SW 1271 (cell line): ENCODE measurements at regions not wholly inside any gene's neighbourhood (a gene's known extent, or its start where the extent isn't known, plus 50 kb on each side); places are given as distances from the start of the nearest gene placed in this dataset.
"Not testable (repeated sequence)": the region's sequence is repeated elsewhere in the genome, so short reads cannot be mapped to it uniquely, and the experiment has no call there.

Source experiments
- DNase-seq, 2 experiments: peaks; one replicate each; lab custom pipeline; 2025; lab: John Stamatoyannopoulos, UW

- no peak for DNase-seq
These were observed 229.8 kb upstream of the TEX13C start for GRCh38 chrX:125089761-125090445.

- DNase-seq, result no peak
These were observed 225.8 kb upstream of the TEX13C start for GRCh38 chrX:125093852-125094251.

GRCh38 chrX:125094901-125095300, 224.8 kb upstream of the TEX13C start:
- no peak for DNase-seq

- no peak for DNase-seq
These were observed 223.2 kb upstream of the TEX13C start for GRCh38 chrX:125096469-125096868.

DNA sequence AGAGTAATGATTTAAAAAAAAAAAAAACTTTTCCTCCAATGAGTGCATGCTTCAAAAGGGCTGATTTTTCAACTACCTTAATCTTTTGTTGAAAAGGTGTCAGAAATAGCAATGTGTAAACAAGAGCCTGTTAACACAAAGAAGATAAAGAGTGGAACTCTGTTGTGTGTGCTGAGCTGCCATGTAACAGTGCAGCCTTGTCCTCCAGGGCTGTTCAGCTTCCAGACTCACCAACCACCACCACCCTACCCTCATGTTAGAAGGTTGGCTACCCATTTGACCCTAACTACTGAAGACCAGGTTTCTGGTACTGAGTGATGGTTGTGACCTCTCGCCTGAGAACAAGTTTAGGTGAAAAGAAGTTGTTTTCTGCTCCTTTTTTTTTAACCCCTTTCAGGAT, 222.8 kb upstream of the TEX13C start:
- no peak for DNase-seq

DNA sequence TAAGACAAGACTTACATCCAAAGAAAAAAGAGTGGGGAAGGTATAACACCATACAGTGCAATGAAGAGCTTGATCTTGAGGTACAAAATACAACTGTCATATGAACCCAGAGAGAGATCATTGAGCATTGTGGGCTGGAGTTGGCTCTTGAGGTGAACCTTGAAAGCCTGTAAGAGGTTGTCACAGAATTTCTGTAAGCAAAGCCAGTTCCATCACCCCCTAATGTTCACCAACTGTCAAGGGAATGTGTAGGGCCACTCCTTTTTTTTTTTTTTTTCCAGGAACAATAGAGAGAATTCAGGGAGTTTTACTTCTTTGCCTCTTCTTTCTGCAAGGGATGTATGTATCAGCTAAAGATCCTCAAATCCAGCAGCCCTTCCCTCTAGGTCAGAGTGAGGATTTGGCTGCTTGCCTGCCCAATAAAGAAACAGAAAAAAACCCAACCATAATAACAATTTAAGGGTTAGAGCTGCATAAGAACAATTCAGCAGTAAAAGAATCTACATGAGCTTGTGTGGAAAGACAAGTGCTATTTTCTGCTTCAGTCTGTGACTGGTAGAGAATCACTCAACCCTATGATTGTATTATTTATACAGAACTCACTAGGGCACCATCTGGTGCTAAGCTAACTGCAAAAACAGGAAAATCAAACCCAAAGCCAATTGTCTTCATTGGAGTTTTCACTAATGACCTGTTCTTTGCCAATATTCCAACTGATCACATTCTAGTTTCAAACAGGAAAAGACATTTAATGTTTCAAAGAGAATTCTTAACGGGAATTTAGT, 217.5 kb upstream of the TEX13C start:
- no peak for DNase-seq

GRCh38 chrX:125103693-125104092, 216.0 kb upstream of the TEX13C start:
- DNase-seq, result no peak

GRCh38 chrX:125108921-125109320, 210.8 kb upstream of the TEX13C start:
- DNase-seq, result no peak

GRCh38 chrX:125131164-125131563, 188.5 kb upstream of the TEX13C start:
- no peak for DNase-seq

DNA sequence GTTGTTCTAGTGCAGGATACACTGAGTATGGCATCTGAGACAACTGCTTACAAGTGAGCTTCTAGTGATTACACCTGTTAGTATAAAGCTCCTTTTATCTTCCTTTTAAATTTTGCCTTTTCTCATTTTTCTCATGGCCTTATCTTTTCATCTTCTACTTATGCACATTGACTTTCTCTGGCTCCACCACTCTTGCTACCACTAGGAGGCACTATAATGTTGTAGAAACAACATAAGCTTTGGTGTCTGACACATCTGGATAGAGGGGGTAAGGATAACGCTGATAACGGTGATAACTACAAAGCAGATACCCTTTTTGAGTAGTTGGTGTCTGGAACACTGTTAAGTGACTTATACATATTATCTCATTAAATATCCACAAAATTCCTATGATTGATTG, 187.4 kb upstream of the TEX13C start:
- DNase-seq, result peak in 1 of 2 experiments; percentile 2

GRCh38 chrX:125137521-125137920, 182.2 kb upstream of the TEX13C start:
- DNase-seq, result no peak

DNA sequence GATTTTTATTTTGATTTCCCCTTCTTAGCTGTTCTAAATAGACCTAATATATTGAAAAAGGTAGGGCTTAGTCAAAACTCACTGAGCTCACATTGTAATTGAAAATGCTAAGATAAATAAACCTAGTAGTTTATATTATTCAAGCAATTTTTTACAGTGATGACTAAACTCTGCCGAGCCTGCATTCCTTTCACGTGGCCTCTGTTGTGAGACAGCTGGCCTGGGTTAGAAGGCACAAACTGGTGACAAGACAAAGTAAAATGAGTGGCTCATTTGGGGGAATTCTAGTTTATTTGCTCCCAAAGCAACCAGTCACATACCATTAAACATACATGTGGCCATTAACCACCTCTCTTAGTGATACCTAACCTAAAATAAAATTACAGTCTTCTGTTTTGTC, 169.4 kb upstream of the TEX13C start:
- no peak for DNase-seq

- DNase-seq, result no peak
These were observed 168.5 kb upstream of the TEX13C start for GRCh38 chrX:125151146-125151545.

- DNase-seq, result no peak
These were observed 167.7 kb upstream of the TEX13C start for GRCh38 chrX:125152011-125152410.

GRCh38 chrX:125153621-125154020, 166.1 kb upstream of the TEX13C start:
- no peak for DNase-seq

DNA sequence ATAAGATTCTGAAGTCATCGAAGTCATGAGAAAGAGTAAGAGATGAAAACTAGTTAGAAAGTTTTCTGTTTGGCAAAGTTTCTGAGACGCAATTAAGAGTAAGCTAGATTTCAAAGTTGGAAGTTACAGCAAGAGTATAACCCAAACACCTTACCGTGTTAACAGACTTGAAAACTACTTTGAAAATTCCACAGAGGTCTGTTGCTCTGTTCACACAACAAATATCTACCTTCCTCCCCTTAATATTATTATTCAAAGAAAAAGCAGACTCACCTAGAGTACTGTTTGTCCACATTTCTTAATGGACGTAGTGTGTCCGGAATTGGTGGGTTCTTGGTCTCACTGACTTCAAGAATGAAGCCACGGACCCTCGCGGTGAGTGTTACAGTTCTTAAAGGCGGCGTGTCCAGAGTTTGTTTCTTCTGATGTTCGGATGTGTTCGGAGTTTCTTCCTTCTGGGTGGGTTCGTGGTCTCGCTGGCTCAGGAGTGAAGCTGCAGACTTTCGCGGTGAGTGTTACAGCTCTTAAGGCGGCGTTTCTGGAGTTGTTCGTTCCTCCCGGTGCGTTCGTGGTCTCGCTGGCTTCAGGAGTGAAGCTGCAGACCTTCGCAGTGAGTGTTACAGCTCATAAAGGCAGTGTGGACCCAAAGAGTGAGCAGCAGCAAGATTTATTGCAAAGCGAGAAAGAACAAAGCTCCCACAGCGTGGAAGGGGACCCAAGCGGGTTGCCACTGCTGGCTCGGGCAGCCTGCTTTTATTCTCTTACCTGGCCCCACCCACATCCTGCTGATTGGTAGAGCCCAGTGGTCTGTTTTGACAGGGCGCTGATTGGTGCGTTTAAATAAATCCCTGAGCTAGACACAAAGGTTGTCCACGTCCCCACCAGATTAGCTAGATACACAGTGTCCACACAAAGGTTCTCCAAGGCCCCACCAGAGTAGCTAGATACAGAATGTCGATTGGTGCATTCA, 165.1 kb upstream of the TEX13C start:
- not testable (repeated sequence) for DNase-seq

- DNase-seq, result not testable (repeated sequence)
These were observed 164.2 kb upstream of the TEX13C start for GRCh38 chrX:125155296-125156033.

DNA sequence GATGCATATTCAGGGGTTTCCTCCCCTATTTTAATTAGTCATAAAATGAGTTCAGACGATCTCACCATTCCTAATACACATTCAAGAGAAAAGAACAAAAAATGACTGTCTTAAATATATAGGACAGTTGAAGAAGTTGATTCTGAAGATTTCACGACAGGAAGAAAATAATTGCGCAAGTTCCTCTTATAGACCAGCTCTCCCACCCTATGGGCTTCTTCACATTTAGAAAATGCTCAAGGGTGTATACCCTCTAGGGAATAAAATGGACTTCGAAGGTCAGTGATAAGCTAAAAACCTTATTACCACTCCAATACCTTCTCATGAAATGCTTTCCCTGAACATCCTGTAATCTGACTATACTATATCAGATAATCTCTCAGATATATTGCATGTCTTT, 149.2 kb upstream of the TEX13C start:
- no peak for DNase-seq

GRCh38 chrX:125172531-125172930, 147.1 kb upstream of the TEX13C start:
- no peak for DNase-seq

DNA sequence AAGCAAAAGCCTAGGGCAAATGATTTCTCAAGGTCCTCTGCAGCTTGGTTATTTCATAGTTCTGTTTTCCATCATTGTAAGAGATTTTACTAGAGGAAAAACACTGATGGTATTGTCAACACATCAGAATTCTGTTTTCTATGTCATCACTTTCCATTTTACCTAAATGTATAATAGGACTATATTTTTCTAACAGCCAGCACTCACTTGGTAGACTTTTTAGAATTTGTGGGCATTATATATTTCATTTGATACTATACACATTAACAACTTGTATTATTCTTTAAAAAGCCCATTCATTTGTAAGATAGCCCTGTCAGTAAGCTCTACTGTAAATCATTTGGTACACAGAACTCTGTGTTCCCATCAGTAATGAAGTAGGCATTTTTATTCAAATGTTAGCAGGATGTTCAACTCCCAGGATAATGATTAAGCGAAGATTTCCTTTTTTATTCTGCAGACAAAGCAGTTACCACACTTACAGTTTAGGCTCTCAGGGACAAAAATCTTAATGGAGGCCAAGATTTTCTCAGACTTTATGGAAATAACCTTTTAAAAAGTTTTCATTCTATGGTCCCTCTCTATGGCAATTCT, 143.6 kb upstream of the TEX13C start:
- DNase-seq, result no peak

DNA sequence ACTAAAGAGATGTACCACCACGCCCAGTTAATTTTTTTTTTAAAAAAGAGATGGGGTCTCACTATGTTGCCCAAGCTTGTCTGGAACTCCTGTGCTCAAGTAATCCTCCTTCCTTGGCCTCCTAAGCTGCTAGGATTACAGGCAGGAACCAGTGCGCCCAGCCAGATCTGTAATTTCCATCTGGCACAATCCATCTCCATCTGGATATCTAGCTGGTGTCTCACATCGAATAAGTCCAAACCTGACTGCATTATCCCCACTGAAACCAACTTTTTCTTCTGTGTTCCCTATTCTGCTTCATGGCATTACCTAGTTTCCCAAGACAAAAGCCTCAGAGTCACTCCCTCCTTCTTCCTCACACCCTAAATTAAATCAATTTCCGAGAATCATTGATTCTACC, 125.8 kb upstream of the TEX13C start:
- no peak for DNase-seq
